HepG2 (cell line): ENCODE measurements at regions not wholly inside any gene's neighbourhood (a gene's known extent, or its start where the extent isn't known, plus 50 kb on each side); places are given as distances from the start of the nearest gene placed in this dataset.

Experiments
- ATAC-seq: fragments of 200-7000 bp; cut with Tn5 transposase; 3 replicates; pipeline ENCODE4 v1.9.1; 2020; ENCODE audit warnings: mild to moderate bottlenecking, moderate library complexity
- BruUV-seq: library from RNA; stranded (reverse); fragments of 400-500 nt; replicated peaks from 2 replicates; lab custom pipeline; 2021; lab: Mats Ljungman, UMichigan
- CTCF ChIA-PET: fragments of 300-600 bp; formaldehyde crosslinking; extraction: SDS; loops from one replicate; lab custom pipeline; 2021; ENCODE audit warnings: low total read pairs, inconsistent platforms, low intra/inter-chr PET ratio; lab: Yijun Ruan, JAX
- POLR2A ChIA-PET: fragments of 350-600 bp; sonication (Branson Sonifier 250); formaldehyde crosslinking; loops from one replicate; lab custom pipeline; 2020; ENCODE audit warnings: antibody characterized with exemption, inconsistent platforms; lab: Yijun Ruan, JAX
- DNase-seq: peaks from one replicate; pipeline ENCODE4 v3.0.0-alpha.2; 2015; ENCODE audit warnings: low spot score
- FAIRE-seq: peaks from 3 replicates; lab custom pipeline; 2011; peaks lifted over from hg19 to GRCh38; lab: Jason Lieb, UNC
- H2AFZ ChIP-seq: one replicate; pipeline ENCODE4 v1.6.1; 2011; ENCODE audit warnings: low read length, inconsistent platforms
- H3K27ac ChIP-seq: fragments of 300-600 bp; 3 replicates; pipeline ENCODE4 v1.8.0; 2011; ENCODE audit warnings: mixed run types, mild to moderate bottlenecking, mixed read lengths, low read length, inconsistent platforms; ENCODE audit not compliant: insufficient read depth; ENCODE audit errors: extremely low read length
- H3K27me3 ChIP-seq, 2 experiments: fragments of 200-600 bp in 1 of 2; 2 replicates in 1 of 2; 3 replicates in 1 of 2; pipeline versions ENCODE4 v1.6.0 to v1.8.0; 2011; ENCODE audit warnings: low read length in 2 of 2, mild to moderate bottlenecking in 2 of 2, moderate library complexity in 2 of 2, inconsistent platforms in 1 of 2; ENCODE audit not compliant: insufficient read depth in 2 of 2, control insufficient read depth in 1 of 2
- H3K36me3 ChIP-seq, 2 experiments: fragments of 200-600 bp in 1 of 2; replicated peaks in 1 of 2; 2 replicates in 1 of 2; 3 replicates in 1 of 2; pipeline versions ENCODE4 v1.5.1 to v1.8.0; 2011; ENCODE audit warnings: low read length in 2 of 2, inconsistent platforms in 1 of 2; ENCODE audit not compliant: insufficient read depth in 2 of 2, control insufficient read depth in 1 of 2
- H3K4me1 ChIP-seq: 2 replicates; pipeline ENCODE4 v1.5.1; 2012; ENCODE audit warnings: low read length, inconsistent platforms; ENCODE audit not compliant: insufficient read depth
- H3K4me2 ChIP-seq: 2 replicates; pipeline ENCODE4 v1.6.0; 2011; ENCODE audit warnings: low read depth, low read length, inconsistent platforms
- H3K4me3 ChIP-seq, 3 experiments: fragments of 200-600 bp in 1 of 3; sonication (generic), shearing (Covaris generic) in 1 of 3; replicated peaks in 1 of 3; 2 replicates each; pipeline ENCODE4 v1.5.1; 2011 to 2016; ENCODE audit warnings: low read length in 3 of 3, inconsistent platforms in 2 of 3, low read depth in 2 of 3, mild to moderate bottlenecking in 2 of 3, control low read depth in 1 of 3, mixed read lengths in 1 of 3; ENCODE audit not compliant: insufficient read depth in 1 of 3
- H3K79me2 ChIP-seq: one replicate; pipeline ENCODE4 v1.6.1; 2011; ENCODE audit warnings: low read length, inconsistent platforms; ENCODE audit not compliant: insufficient read depth
- H3K9ac ChIP-seq: 2 replicates; pipeline ENCODE4 v1.6.0; 2011; ENCODE audit warnings: mild to moderate bottlenecking, low read depth, low read length, inconsistent platforms; ENCODE audit not compliant: insufficient read depth
- H3K9me3 ChIP-seq: 2 replicates; pipeline ENCODE4 v1.5.1; 2012; ENCODE audit warnings: mild to moderate bottlenecking, low read length
- H4K20me1 ChIP-seq: 2 replicates; pipeline ENCODE4 v1.6.0; 2011; ENCODE audit warnings: inconsistent platforms, mild to moderate bottlenecking, low read length, moderate library complexity; ENCODE audit not compliant: insufficient read depth
- CEBPB ChIP-seq: IDR thresholded peaks from 2 replicates; pipeline ENCODE4 v1.6.1; 2011; ENCODE audit warnings: low read depth, low read length, improper control_type of control experiment, borderline replicate concordance
- CERS6 ChIP-seq: sonication (generic); formaldehyde crosslinking; IDR thresholded peaks from 2 replicates; pipeline ENCODE4 v1.5.0; 2020; ENCODE audit warnings: missing genetic modification reagents
- HMG20B ChIP-seq: conservative IDR thresholded peaks from 2 replicates; pipeline ENCODE4 v1.6.1; 2016; ENCODE audit warnings: missing genetic modification reagents, missing compliant biosample characterization
- MXD4 ChIP-seq: IDR thresholded peaks from 2 replicates; pipeline ENCODE4 v1.6.1; 2016; ENCODE audit warnings: mild to moderate bottlenecking, missing biosample characterization, missing genetic modification reagents
- NCOR1 ChIP-seq: fragments of 200-600 bp; sonication (generic); IDR thresholded peaks from 2 replicates; pipeline ENCODE4 v1.7.0; 2017; ENCODE audit warnings: antibody characterized with exemption, low read length, borderline replicate concordance
- ZNF224 ChIP-seq: sonication (generic); formaldehyde crosslinking; IDR thresholded peaks from 2 replicates; pipeline ENCODE4 v1.5.0; 2020; ENCODE audit warnings: mild to moderate bottlenecking, missing genetic modification reagents
- ZNF251 ChIP-seq: sonication (generic); formaldehyde crosslinking; IDR thresholded peaks from 2 replicates; pipeline ENCODE4 v1.9.0; 2021; ENCODE audit warnings: mild to moderate bottlenecking, missing genetic modification reagents
- ZNF431 ChIP-seq: sonication (generic); formaldehyde crosslinking; IDR thresholded peaks from 2 replicates; pipeline ENCODE4 v1.9.0; 2022; ENCODE audit warnings: missing genetic modification reagents, low read depth, mild to moderate bottlenecking, borderline replicate concordance
- WGBS: methylation state at CpG from one replicate; pipeline ENCODE4 v1.1.6; 2017; ENCODE audit warnings: low lambda C conversion rate; 5-methylcytosine and 5-hydroxymethylcytosine counted together
- in situ Hi-C: cut with HindIII; loops from 2 replicates; pipeline ENCODE4 v1.10.0; 2017; ENCODE audit warnings: low pct_unique_long_range_greater_than_20kb; ENCODE audit not compliant: extremely low pct_ligation_motif_present
- intact Hi-C: fragments of 100-400 bp; cut with micrococcal nuclease; formaldehyde crosslinking; loops from one replicate; pipeline ENCODE4 v1.10.0; 2022; ENCODE audit not compliant: unreplicated experiment

- DNase-seq (no peak), FAIRE-seq (no peak), ATAC-seq (no peak)
- peaks cover 27 to 93% of the 10 kb centered on the region in 2 experiments for H3K27me3 ChIP-seq
- in situ Hi-C loops (no loop called here), intact Hi-C loops (no loop called here)
- H3K9ac ChIP-seq: no peak overlapping the region
- ChIA-PET CTCF (no interaction called here), POLR2A (no interaction called here)
- H3K79me2 ChIP-seq: no peaks in the 10 kb centered on the region
- 8% methylated on average over 9 of the region's 16 CpGs for WGBS
- no peak for TF ChIP-seq CEBPB
- no peak for TF ChIP-seq ZNF251 (CRISPR knock-in tag)
- TF ChIP-seq ZNF224 (CRISPR knock-in tag): no peak
- no peak for TF ChIP-seq HMG20B (CRISPR knock-in tag)
- TF ChIP-seq ZNF431 (CRISPR knock-in tag): no peak
- no peak for TF ChIP-seq NCOR1
- no peak for TF ChIP-seq CERS6 (CRISPR knock-in tag)
- no peak for TF ChIP-seq MXD4 (CRISPR knock-in tag)
- H3K4me1 ChIP-seq: no peaks in the 10 kb centered on the region
- H3K4me3 ChIP-seq: no peak overlapping the region
- H3K4me2 ChIP-seq: no peak overlapping the region
- H2AFZ ChIP-seq: no peak overlapping the region
- no TSS peak for BruUV-seq
- H3K27ac ChIP-seq: no peak overlapping the region
- no peaks in the 10 kb centered on the region for H3K36me3 ChIP-seq
- H4K20me1 ChIP-seq: no peaks in the 10 kb centered on the region
- no peaks in the 10 kb centered on the region for H3K9me3 ChIP-seq
Observed at GRCh38 chr2:240297256-240298116, 138.0 kb upstream of the GPC1 start.
